ENCODE measurements at regions not wholly inside any gene's neighbourhood (a gene's known extent, or its start where the extent isn't known, plus 50 kb on each side); places are given as distances from the start of the nearest gene placed in this dataset.

- Histone ChIP-seq H3K36me3 (ENCODE audit: control insufficient read depth in 1 of 2, insufficient read depth in 2 of 2, low read length in 2 of 2) (no peaks in the 10 kb centered on the region), H3K4me2 (ENCODE audit: low read length) (no peak overlapping the region), H3K9me2 (ENCODE audit: insufficient read depth) (no peaks in the 10 kb centered on the region), H3K4me1 (ENCODE audit: control insufficient read depth in 1 of 2, insufficient read depth in 2 of 2, low read length in 2 of 2) (peaks cover 13 to 29% of the 10 kb centered on the region in 2 experiments), H3K9ac (ENCODE audit: low read length) (no peak overlapping the region), H3K9me3 (ENCODE audit: control insufficient read depth in 1 of 2, insufficient read depth in 1 of 2, low read depth in 1 of 2, low read length in 2 of 2) (peaks cover 0 to 8% of the 10 kb centered on the region in 2 experiments; a peak in 1 of 4 replicates), H3K79me2 (ENCODE audit: insufficient read depth, low read length) (no peaks in the 10 kb centered on the region), H4K20me1 (ENCODE audit: insufficient read depth) (no peaks in the 10 kb centered on the region), H3K27me3 (ENCODE audit: insufficient read depth, low read length) (no peaks in the 10 kb centered on the region), H2AFZ (ENCODE audit: low read depth, low read length, poor library complexity, severe bottlenecking) (no peak overlapping the region), H3K27ac (ENCODE audit: low read depth, low read length) (no peak overlapping the region), H3K4me3 (replicated peaks in 1 of 2; ENCODE audit: low read depth in 1 of 2, low read length in 2 of 2) (no peak overlapping the region)
- ATAC-seq, result no peak
- ChIA-PET RAD21 (ENCODE audit: low non-redundant PET in 1 of 2, low total read pairs in 2 of 2, uncharacterized antibody in 2 of 2, unreplicated experiment in 2 of 2) (no interaction called here), POLR2A (no interaction called here), CTCF (no interaction called here)
- intact Hi-C loops (cut with micrococcal nuclease), result no loop called here
- TF ChIP-seq JUND (IDR thresholded peaks at IDR 0.05) (no peak), EGR1 (IDR thresholded peaks at IDR 0.05; ENCODE audit: low read depth) (no peak), CTCF (IDR thresholded peaks at IDR 0.05 in 2 of 3, conservative IDR thresholded peaks at IDR 0.05 in 1 of 3; ENCODE audit: borderline replicate concordance in 1 of 3, insufficient read depth in 1 of 3, low read depth in 2 of 3, low read length in 2 of 3) (no peak), FOSL1 (IDR thresholded peaks at IDR 0.05; ENCODE audit: low read depth) (no peak), RAD21 (IDR thresholded peaks at IDR 0.05; ENCODE audit: low read depth) (no peak), TCF7L2 (IDR thresholded peaks at IDR 0.05; ENCODE audit: borderline replicate concordance, extremely low read depth, insufficient read depth, insufficient read length) (no peak), YY1 (IDR thresholded peaks at IDR 0.05; ENCODE audit: extremely low read depth, insufficient replicate concordance, low read depth, low read length) (no peak), ELF1 (IDR thresholded peaks at IDR 0.05; ENCODE audit: borderline replicate concordance, low read depth) (no peak), POLR2A (IDR thresholded peaks at IDR 0.05; ENCODE audit: borderline replicate concordance, extremely low read depth, insufficient read depth, insufficient read length) (no peak), ZNF274 (IDR thresholded peaks at IDR 0.05; ENCODE audit: low read depth, low read length) (no peak)
- TF ChIP-seq, protein P1, sequence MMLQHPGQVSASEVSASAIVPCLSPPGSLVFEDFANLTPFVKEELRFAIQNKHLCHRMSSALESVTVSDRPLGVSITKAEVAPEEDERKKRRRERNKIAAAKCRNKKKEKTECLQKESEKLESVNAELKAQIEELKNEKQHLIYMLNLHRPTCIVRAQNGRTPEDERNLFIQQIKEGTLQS (IDR thresholded peaks at IDR 0.05), result no peak
- DNase-seq (ENCODE audit: low read depth, low spot score), result no peak
- BruUV-seq (replicated peaks), result no TSS peak
Observed at GRCh38 chr6:14282854-14283505, 165.4 kb downstream of the CD83 start.

Measured in HCT116 (cell line).